ENCODE measurements at regions not wholly inside any gene's neighbourhood (a gene's known extent, or its start where the extent isn't known, plus 50 kb on each side); places are given as distances from the start of the nearest gene placed in this dataset.
A peak's percentile ranks its signal among the peaks of the same experiment; 100 is the strongest.
"Not testable (repeated sequence)": the region's sequence is repeated elsewhere in the genome, so short reads cannot be mapped to it uniquely, and the experiment has no call there.

GRCh38 chr3:197417911-197418618 lies 119.7 kb upstream of the DLG1 start:
- in situ Hi-C loops (cut with MboI; ENCODE audit: low sequenced_read_pairs in 4 of 4) (no loop called here), intact Hi-C loops (cut with DNase I; ENCODE audit: low total_unique reads) (no loop called here)
- DNase-seq (no peak), ATAC-seq (no peak)
- Histone ChIP-seq H3K9me3 (no peaks in the 10 kb centered on the region), H3K27me3 (peaks cover 0 to 3% (median 0%) of the 10 kb centered on the region in 3 donors), H3K4me1 (no peaks in the 10 kb centered on the region), H3K27ac (no peak overlapping the region), H3K36me3 (no peaks in the 10 kb centered on the region), H3K4me3 (no peak overlapping the region)
- no peak for TF ChIP-seq POLR2A (IDR thresholded peaks at IDR 0.05)
- no peak for TF ChIP-seq CTCF (IDR thresholded peaks at IDR 0.05 in 4 of 5, conservative IDR thresholded peaks at IDR 0.05 in 1 of 5)

- in situ Hi-C loops (cut with MboI; ENCODE audit: low sequenced_read_pairs in 4 of 4) (no loop called here), intact Hi-C loops (cut with DNase I; ENCODE audit: low total_unique reads) (no loop called here)
- H3K4me3 ChIP-seq: no peak overlapping the region
- H3K27ac ChIP-seq: no peak overlapping the region
- DNase-seq (no peak), ATAC-seq (no peak)
- H3K9me3 ChIP-seq: no peaks in the 10 kb centered on the region
- TF ChIP-seq POLR2A (IDR thresholded peaks at IDR 0.05) (no peak), CTCF (IDR thresholded peaks at IDR 0.05 in 4 of 5, conservative IDR thresholded peaks at IDR 0.05 in 1 of 5) (no peak)
- no peaks in the 10 kb centered on the region for H3K36me3 ChIP-seq
- H3K4me1 ChIP-seq: no peaks in the 10 kb centered on the region
- H3K27me3 ChIP-seq: peaks cover 0 to 2% (median 0%) of the 10 kb centered on the region in 3 donors
Observed at GRCh38 chr3:197417441-197417840, 119.0 kb upstream of the DLG1 start.

GRCh38 chr3:197411899-197412298 lies 113.5 kb upstream of the DLG1 start:
- DNase-seq; H3K27ac ChIP-seq; in situ Hi-C loops (cut with MboI; ENCODE audit: low sequenced_read_pairs in 4 of 4); H3K9me3 ChIP-seq; intact Hi-C loops (cut with DNase I; ENCODE audit: low total_unique reads); ATAC-seq; H3K27me3 ChIP-seq; H3K36me3 ChIP-seq; H3K4me3 ChIP-seq: not testable (repeated sequence)
- peaks cover 11 to 12% of the 10 kb centered on the region in 2 donors for H3K4me1 ChIP-seq

GRCh38 chr3:197410170-197410569 lies 111.8 kb upstream of the DLG1 start:
- ATAC-seq; H3K27ac ChIP-seq; H3K36me3 ChIP-seq; intact Hi-C loops (cut with DNase I; ENCODE audit: low total_unique reads); in situ Hi-C loops (cut with MboI; ENCODE audit: low sequenced_read_pairs in 4 of 4); DNase-seq; H3K4me3 ChIP-seq; H3K27me3 ChIP-seq; H3K9me3 ChIP-seq: not testable (repeated sequence)
- peaks cover 11 to 12% of the 10 kb centered on the region in 2 donors for H3K4me1 ChIP-seq

GRCh38 chr3:197408177-197408957 lies 110.0 kb upstream of the DLG1 start:
- no peak for DNase-seq
- no peaks in the 10 kb centered on the region for H3K36me3 ChIP-seq
- H3K27me3 ChIP-seq: no peaks in the 10 kb centered on the region
- H3K4me1 ChIP-seq: peaks cover 11 to 12% of the 10 kb centered on the region in 2 donors
- in situ Hi-C loops (cut with MboI; ENCODE audit: low sequenced_read_pairs in 4 of 4) (no loop called here), intact Hi-C loops (cut with DNase I; ENCODE audit: low total_unique reads) (no loop called here)
- no peak overlapping the region for H3K4me3 ChIP-seq
- no peak overlapping the region for H3K27ac ChIP-seq
- TF ChIP-seq POLR2A (IDR thresholded peaks at IDR 0.05) (no peak), CTCF (IDR thresholded peaks at IDR 0.05 in 4 of 5, conservative IDR thresholded peaks at IDR 0.05 in 1 of 5) (no peak)
- ATAC-seq: peak; percentile 44 to 77
- no peaks in the 10 kb centered on the region for H3K9me3 ChIP-seq

All from gastrocnemius medialis (tissue), 4 donors.